GM19324 (cell line): ENCODE measurements at regions not wholly inside any gene's neighbourhood (a gene's known extent, or its start where the extent isn't known, plus 50 kb on each side); places are given as distances from the start of the nearest gene placed in this dataset.
A peak's percentile ranks its signal among the peaks of the same experiment; 100 is the strongest.
"Not testable (repeated sequence)": the region's sequence is repeated elsewhere in the genome, so short reads cannot be mapped to it uniquely, and the experiment has no call there.

ENCODE experiments used
- ATAC-seq: cut with Tn5 transposase; IDR thresholded peaks from one replicate; pipeline ENCODE4 v1.9.1; 2021; ENCODE audit warnings: mild to moderate bottlenecking, moderate library complexity; ENCODE audit not compliant: unreplicated experiment, low FRiP score

DNA sequence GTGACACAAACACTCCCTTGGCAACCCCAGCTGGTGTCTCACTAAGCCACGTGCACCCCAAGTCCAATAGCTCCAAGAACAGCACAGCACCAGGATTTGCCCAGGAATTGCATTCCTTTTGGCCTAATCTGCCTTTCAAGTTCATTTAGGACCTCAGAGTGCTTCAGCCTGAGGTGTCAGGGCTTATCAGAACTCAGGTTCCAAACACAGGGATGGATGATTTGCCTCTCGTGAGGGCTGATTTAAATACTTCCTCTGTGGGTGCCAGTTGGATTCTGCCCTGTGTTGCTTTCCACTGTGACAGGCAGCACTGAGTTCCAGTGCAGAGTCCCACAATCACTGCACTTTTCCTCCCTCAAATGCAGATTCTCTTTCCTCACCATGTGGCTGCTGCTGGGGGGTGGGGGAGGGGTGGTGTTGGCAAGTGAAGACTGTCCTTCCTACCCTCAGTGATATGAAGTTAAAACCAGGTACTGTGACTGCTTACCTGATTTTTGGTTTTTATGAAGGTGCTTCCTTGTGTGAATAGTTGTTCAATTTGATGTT, 204.3 kb upstream of the STAC start:
- no peak for ATAC-seq

DNA sequence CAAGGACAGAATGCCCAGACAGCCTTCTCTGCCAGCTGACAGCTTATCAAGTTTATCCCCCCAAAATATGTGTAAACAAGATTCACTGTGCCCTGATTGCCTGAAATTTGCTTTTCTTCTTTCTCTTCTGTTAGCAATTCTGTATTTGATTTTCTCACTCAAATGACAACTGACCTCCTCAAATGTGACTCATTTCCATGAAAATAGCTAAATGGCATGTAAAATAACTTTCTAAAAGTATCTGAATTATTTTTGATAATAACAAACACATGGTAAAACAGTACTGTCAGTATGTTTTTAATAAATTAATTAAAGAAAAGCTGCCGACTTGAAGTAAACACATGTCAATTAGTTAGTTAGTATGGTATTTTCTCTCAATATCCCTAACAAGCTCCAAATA, 202.3 kb upstream of the STAC start:
- no peak for ATAC-seq

DNA sequence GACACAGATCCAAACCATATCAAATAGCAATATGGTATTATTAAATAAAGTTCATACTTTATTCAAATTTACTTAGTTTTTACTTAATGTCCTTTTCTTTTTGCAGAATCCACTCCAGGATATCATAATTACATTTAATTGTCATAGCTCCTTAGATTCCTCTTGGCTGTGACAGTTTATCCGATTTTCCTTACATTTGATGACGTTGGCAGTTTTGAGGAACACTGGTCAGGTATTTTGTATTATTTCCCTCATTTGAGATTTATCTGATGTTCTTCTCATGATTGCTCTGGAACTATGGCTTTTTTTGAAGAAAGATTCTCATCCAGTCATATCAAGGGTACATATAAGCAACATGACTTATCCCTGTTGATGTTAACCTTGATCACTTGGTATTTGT, 198.3 kb upstream of the STAC start:
- ATAC-seq, result no peak

DNA sequence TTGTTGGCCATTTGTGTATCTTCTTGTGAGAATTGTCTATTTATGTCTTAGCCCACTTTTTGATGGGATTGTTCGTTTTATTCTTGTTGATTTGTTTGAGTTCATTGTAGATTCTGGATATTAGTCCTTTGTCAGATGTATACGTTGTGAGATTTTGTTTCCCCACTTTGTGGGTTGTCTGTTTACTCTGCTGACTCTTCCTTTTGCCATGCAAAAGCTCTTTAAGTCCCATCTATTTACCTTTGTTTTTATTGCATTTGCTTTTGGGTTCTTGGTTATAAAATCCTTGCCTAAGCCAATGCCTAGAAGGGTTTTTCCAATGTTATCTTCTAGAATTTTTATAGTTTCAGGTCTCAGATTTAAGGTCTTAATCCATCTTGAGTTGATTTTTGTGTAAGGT, 193.1 kb upstream of the STAC start:
- ATAC-seq, result not testable (repeated sequence)

DNA sequence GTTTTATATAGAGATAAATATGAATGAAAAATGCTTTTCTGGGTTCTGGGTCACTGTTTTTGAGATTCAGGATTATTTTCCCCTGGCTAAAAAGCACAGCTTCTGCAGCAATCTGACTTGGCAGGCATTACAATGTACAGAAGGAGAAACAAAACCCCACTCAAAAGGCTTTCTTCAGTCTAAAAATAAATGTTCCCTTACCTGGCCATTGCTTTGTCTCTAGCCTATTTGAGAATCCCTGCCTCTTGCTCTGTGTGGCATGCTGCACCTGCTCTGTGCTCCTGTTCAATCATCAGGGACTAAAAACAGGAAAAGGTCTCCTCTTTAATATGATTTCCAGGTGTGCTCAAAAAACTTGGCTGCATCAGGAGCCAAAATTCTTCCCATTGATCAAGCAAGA, 187.4 kb upstream of the STAC start:
- ATAC-seq, result no peak

DNA sequence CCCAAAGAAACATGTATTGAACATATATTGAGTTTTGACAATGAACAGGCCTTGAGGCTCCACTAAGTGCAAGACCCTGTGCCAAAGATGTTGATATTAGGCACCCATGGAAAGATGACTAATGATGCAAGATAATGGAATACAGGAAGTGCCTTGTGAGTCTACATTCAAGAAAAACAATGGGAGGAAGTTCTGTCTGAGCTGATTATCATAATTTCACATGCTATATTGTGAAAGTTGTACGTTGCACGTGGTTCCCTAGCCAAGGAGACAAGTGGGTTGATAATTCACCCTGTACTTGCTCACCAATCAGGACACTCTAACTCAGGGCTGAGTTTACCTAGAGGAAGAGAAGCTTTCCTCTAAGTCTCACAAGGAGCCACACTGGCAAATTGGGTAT, 186.9 kb upstream of the STAC start:
- ATAC-seq, result no peak

DNA sequence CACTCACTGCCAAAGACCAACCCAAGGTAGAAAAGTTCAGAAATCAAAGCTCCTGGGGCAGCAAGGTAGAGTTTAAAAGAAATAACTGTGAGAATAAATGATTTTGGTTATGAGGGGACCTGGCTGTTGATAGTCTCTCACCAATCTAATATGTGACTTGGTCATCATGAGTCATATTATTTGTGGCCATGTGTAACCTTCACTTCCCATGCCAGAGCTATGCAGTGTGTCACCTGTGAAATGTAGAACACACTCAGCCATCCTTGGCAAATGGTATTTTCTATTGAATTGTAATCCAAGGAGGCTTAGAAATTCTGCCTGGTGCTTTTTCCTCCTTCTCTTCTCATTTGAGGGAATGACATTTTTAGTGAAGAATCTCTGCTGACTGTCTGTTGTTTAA, 184.2 kb upstream of the STAC start:
- ATAC-seq, result no peak

DNA sequence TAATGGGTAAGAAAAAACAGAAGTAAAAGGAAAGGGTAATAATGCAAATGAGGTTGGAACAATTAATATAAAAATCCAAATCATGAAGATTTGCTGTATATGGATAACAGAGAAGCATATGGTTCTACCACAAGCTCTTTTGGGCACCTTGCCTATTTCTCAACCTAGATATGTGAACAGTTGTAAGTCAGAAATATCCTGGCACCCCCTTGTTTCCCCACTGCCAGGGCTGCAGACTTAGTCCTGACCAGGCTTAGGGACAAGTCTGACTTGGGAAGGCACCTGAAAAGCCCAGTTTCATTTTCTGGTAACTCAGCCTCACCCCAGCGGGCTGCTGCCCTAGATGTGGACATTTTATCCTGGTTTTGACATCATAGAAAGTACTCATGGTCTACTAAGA, 183.2 kb upstream of the STAC start:
- ATAC-seq, result no peak

DNA sequence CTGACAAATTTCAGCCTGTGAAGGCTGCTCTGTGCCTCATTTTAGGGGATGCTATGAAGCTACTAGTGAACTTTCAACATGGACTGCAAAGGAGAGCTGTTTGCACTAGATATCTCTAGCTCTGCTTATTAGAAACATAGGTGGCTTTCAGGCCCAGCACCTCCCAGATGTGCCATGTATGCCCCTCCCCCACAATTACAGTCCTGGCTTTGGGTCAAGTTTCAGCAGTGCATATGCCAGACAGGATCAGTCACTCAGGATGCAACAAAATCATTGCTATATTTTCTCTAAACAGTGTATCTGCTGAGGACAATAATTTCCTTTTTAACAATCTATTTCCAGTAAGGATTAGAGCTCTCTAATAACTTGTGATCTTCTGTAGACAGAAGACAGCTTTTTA, 178.8 kb upstream of the STAC start:
- ATAC-seq, result no peak

DNA sequence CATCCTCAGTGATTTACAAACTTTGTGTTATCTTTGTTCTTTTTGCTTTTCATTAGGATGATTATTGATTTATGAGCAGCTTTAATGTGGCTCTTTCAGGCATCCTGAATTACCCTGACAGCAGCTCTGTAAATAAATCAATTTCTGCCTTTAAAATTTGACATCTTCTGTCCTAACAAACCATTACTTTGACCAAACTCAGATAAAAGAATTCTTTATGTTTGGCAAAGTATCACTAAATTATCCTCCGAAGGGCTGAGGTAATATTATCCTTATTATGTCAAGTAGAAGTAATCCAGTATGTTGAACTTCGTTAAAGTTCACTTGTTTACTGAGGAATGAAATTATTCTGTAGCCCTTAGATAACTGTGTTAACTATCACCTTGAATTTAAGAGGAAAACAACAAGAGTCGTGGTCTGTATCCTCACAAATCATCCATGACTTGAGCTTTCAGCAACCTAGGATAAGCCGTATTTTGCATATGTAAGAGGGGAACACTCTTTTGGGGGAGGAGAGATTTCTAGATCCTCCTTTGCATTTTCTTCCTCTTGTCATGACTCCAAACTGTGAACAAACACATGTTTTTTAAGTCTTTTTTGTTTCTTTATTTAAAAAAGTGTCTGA, 173.2 kb upstream of the STAC start:
- ATAC-seq, result no peak

DNA sequence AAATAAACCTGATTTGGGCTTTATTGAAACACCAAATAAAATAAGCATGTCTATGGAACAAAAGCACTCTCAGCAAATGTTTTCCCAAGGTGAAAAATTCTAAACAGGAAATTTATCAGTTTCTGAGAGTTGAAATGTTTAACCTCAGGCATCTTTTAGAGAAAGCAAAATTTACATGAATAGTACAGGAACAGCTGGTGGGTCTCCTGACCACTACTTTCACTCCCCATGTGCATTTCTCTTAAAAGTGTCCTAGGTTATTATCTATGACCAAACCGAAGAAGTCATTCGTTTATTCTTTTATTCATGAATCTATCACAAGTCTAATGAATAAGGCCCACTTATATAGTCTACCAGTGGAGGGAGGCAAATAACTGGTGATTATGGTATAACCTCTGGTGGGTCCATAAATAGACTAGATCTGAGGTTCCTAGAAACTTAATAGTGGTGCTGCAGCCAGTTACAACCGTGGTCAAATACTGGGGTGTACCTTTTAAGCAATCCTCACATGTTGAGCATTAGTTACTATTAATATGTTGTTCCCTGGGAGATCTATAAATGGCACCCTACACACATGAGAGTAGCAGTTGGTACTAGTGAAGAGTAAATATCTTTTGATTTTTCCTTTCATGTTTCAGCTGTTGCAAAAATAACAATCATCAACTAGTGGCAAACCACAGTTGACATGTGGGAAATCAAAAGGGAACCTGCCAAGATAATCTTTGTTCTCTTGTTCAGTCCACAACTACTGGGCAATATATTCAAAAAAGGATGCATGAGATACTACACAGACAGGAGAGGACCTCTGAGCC, 169.3 kb upstream of the STAC start:
- peak; percentile 43 for ATAC-seq

DNA sequence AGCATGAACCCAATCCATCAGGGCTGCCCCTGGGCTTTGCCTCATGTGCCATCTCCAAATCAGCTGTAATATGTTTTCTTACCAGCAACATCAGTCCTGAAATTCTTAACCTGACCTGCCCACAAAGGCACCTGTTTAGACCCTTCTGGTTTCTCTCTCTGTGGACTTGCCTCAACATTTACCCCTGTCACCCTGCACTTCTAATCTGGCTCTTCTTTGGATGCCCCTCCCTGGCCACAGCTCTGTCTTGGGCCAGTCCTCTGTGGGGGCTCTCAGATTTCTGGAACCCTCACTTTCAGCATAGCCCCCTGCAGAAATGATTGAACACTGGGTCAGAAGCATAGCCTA, 168.7 kb upstream of the STAC start:
- ATAC-seq, result peak; percentile 17

DNA sequence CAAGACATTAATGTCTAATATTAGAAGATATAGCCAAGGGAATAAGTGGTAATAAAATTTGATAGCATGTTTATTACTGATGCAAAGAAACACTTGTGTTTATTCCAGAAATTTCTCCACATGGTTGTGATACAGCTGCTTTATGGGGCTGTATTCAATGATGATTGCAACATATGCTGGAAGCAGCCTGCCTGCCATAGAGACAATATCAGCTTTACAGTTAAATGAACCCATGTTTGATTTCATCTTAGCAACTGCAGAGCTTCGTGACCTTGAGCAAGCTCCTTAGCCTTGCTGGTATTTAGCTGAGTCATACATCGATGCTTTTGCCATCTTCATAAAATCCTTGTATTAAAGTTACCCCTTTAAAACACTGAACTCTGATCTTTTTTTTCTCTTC, 168.1 kb upstream of the STAC start:
- ATAC-seq, result no peak

DNA sequence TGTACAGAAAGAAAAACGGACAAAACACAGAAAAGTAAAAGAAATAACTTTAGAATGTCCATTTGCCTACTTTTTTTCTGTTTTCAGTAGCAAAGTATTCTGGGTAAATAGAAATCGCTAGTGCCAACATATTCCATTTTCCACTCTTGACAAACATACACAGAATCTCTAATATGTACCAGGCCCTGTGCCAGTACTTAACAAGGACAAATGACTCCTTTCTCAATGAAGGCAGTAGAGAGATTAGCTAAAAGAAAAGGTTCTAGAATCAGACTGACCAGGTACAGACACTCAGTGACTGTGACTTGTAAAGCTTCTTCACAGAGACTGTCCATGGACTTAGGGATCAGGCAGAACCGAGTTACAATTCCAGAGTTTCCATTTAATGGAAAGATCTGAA, 165.8 kb upstream of the STAC start:
- no peak for ATAC-seq

DNA sequence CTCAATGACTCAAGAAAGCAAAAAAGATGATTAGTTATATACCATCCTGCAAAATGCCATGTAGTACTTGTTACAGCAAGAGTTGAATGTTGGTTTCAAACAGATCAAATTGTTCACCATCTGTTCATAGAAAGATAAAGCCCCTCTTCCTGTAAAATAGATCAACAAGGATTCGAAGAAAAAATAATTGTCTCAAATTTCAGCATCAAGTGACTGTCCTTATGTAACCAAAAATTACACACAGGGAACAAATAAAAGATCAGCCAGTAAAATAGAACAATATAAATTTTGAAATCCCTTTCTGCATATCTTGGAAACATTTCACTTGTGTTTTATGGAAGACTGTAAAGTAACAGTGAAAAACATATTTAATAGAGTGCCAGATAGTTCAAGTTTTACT, 165.1 kb upstream of the STAC start:
- ATAC-seq, result no peak

DNA sequence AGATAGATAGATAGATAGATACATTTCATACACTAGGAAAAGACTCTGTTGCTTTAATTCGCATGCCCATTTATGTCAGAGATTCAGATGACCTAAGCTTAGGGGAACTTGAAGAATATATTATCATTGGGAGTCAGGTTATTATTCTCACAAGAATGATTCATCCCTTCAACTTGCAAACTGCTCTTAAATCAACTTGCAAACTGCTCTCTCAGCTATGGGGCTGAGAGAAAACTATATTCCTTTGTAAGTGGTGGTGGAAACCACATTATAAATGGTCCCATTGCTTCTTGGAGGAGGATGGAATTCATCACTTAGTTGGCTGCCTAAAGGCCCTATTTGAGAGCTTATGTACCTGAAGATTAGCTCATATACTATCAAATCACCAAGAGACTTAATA, 160.9 kb upstream of the STAC start:
- no peak for ATAC-seq

DNA sequence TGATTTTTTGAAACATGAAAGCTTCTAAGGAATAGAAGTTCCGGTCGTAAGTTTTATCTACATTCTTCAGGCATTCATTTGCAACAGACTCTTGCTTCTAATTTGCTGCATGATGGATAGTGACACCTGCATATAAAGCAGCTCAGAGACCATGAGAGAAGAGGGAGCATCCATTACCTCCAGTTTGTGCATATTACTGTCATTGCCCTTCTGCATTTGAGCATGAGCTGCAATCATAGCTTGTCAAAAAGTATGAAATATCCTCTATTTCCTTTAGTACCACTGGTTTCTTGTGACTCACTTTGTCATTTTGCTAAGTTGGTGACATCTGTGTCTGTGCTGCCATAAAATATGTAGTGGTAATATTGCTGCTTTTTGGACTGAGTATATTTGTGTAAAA, 160.1 kb upstream of the STAC start:
- ATAC-seq, result no peak

DNA sequence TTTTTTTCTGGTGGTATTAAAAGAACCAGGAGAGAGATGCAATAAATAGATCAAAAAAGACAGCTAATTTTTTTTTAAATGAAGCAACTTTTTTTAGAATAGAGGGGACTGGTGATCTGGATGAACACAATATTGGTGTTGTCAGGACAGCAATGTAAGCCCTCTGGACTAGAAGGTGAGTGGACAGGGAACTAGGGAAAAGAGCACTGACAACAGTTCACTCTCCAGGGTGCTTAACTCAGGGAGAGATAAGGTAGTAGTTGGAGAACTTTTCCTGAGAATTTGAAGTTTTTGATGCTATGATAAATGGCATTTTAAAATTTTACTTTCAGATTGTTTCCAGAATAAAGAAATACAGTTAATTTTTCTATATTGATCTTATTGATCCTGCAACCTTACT, 158.3 kb upstream of the STAC start:
- no peak for ATAC-seq

DNA sequence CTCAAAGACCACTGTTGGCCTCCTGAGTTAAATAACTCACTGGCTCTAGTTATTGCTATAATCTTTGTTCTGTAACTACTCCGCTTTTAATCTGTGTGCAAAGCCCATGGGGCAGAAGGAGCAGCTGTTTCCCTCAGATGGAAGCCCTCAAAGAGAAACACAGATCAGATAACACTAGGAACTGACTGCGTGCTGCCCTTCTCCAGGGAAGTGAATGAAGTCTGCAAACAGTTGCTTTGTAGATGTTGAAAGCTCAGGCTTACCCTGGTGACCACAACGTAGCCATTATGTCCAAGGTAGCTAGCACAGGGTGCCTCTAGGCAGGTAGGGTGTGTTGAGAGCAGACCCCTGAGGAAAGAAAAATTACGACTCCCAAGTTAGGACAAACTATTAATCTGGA, 152.3 kb upstream of the STAC start:
- ATAC-seq, result no peak

DNA sequence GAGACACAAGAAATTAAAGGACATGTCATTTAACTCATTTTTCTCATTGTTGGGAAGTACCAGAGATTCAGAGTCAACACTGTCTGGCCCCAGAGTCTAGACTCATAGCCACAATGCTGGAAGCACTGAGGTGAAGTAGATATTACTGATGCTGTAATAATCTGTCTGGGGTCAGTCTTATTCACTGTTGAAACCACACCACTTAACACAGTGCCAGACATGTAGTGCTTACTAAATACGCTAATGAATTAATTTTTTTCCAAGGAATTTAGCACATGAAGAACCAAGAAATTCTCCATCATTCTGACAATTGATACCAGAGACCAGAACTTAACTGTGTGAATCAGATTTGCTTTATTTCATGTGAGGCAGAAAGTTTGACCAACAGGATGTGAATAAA, 150.8 kb upstream of the STAC start:
- no peak for ATAC-seq

DNA sequence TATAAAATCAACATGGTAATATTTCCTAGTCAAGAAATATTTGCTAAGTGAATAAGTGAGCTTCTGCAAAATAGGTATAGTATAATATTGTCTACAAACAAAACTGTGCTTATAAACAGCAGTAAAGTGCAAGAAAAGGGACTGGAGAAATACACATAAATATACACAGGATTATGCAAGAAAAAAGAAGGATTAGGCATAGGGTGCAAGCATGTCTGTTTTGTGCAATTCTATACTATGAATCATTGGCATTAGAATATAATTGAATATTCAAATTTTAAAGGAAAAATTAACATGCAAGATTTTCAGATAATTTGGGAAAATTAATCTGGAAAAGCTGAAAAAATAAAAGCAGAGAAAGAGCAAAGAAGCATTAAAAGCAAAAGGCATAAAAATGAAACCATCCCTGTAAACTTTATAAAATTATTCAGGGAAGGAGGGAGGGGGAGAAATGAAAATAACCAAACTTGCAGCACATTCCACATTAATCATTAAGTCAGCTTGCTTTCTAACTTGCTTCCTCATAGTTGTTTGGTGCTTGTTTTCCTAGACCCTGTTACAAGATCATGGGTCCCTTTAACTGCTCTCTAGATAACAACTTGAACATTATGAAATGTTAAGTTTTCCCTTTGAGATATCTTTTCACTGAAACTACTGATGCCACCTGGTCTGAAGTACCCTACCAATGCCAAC, 147.4 kb upstream of the STAC start:
- ATAC-seq, result no peak

DNA sequence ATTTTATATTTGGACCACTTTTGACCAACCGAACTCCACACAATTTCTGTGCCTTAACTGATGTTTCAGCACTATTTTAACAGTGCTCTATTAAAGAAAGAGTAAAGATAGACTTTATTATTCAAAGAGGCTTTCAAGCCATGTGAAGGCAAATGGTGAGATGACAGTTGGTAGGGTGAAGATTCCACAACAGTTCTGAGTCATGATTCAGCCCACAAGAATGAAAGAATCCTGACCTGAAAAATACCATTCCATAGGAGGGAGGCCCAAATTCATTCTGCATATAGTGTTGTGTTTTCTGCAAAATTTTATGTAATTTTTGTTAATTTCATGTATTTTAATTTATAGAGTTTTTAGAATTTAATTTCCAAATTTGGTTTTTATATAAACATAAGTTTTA, 135.6 kb upstream of the STAC start:
- ATAC-seq, result no peak
